Neural crest cell (in vitro differentiated cells): ENCODE measurements at regions not wholly inside any gene's neighbourhood (a gene's known extent, or its start where the extent isn't known, plus 50 kb on each side); places are given as distances from the start of the nearest gene placed in this dataset.

Experiments used
- DNase-seq: peaks from one replicate; pipeline ENCODE4 v3.0.0; 2021; ENCODE audit warnings: low read depth, mixed read lengths, low spot score
- H3K27ac Mint-ChIP-seq: one replicate; pipeline ENCODE4 v1.8.0; 2021; ENCODE audit warnings: mild to moderate bottlenecking, mixed read lengths; ENCODE audit not compliant: unreplicated experiment
- H3K27me3 Mint-ChIP-seq: 2 replicates; pipeline ENCODE4 v1.8.0; 2021; ENCODE audit warnings: low read depth, mild to moderate bottlenecking, mixed read lengths
- H3K36me3 Mint-ChIP-seq: 2 replicates; pipeline ENCODE4 v1.8.0; 2021; ENCODE audit warnings: low read depth, mild to moderate bottlenecking, mixed read lengths
- H3K4me1 Mint-ChIP-seq: 2 replicates; pipeline ENCODE4 v1.8.0; 2021; ENCODE audit warnings: mixed read lengths
- H3K4me3 Mint-ChIP-seq: one replicate; pipeline ENCODE4 v1.8.0; 2021; ENCODE audit warnings: mild to moderate bottlenecking, mixed read lengths
- H3K9me3 Mint-ChIP-seq: 2 replicates; pipeline ENCODE4 v1.8.0; 2021; ENCODE audit warnings: mixed read lengths
- CTCF ChIP-seq: fragments of 200-600 bp; sonication (generic); conservative IDR thresholded peaks from 2 replicates; pipeline ENCODE4 v1.5.0; 2021; ENCODE audit warnings: antibody characterized with exemption, mild to moderate bottlenecking

- Mint-ChIP-seq H3K36me3 (no peaks in the 10 kb centered on the region), H3K9me3 (peaks cover 5% of the 10 kb centered on the region), H3K4me3 (no peak overlapping the region), H3K4me1 (peaks cover 19% of the 10 kb centered on the region), H3K27me3 (no peaks in the 10 kb centered on the region), H3K27ac (peak overlapping the region; percentile 82)
- TF ChIP-seq CTCF = no peak
- DNase-seq = no peak
These were observed 91.2 kb upstream of the PITRM1 start for GRCh38 chr10:3263747-3264146.

GRCh38 chr10:3263082-3263481 lies 90.5 kb upstream of the PITRM1 start:
- Mint-ChIP-seq H3K4me3 (no peak overlapping the region), H3K27me3 (no peaks in the 10 kb centered on the region), H3K27ac (no peak overlapping the region), H3K36me3 (no peaks in the 10 kb centered on the region), H3K4me1 (peaks cover 19% of the 10 kb centered on the region), H3K9me3 (peaks cover 5% of the 10 kb centered on the region)
- no peak for DNase-seq
- no peak for TF ChIP-seq CTCF

DNA sequence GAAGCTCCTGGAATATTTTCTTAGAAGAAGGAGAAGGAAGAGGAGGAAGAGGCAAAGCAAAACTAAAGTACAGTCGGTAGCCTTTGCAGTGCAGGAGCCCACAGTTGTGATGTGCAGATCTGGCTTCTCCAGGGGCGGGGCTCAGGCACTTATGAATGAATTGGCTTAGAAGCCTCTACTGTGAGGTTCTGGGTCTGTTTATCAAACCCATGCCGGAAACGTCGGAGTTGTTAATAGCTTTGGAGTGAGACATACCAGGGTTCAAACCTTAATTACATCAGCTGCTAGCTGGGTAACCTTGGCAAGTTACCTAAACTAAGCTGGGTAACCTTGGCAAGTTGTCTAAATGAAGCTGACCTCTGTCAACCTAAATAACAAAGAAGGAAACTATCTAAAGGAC lies 89.3 kb upstream of the PITRM1 start:
- peaks cover 23% of the 10 kb centered on the region for H3K4me1 Mint-ChIP-seq
- H3K27ac Mint-ChIP-seq = no peak overlapping the region
- no peaks in the 10 kb centered on the region for H3K27me3 Mint-ChIP-seq

DNA sequence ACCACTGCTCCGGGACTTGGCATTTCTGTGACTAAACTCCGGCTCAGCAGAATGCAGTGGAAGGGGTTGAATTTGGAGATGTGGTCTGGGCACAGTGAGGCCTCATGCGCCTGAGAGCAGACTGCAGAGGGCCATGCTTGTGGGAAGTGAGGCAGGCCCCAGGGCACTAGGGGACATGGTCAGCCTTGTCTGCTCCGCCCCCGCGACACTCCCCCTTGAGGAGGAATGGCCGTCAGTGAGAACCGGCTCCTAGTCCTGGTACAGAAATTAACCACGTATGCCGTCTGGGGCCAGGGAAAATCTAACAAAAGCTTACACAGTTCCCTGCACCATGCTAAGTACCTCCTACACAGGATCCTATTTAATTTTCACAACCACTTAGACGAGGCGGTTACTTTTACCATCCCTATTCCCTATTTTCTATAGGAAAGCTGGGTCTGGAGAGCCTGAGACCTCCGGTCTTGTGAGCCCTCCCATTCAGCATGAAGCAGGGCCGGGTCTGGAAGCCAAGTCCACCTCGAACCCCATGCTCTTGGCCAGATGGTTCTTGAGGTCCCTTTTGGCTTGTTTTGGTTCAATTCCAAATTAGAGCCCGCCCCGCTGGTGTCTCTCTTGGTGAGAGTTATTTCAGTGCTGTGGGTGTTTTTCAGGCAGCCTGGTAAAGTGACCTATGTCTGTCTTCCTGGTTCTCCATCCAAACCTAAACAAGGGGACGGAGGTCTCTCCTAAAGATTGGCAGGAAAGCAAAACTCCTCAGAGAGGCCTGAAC lies 87.7 kb upstream of the PITRM1 start:
- H3K4me3 Mint-ChIP-seq = no peak overlapping the region
- TF ChIP-seq CTCF = no peak
- H3K4me1 Mint-ChIP-seq = peaks cover 18% of the 10 kb centered on the region
- DNase-seq = no peak
- H3K27me3 Mint-ChIP-seq = no peaks in the 10 kb centered on the region
- H3K9me3 Mint-ChIP-seq = peaks cover 5% of the 10 kb centered on the region
- H3K27ac Mint-ChIP-seq = no peak overlapping the region
- H3K36me3 Mint-ChIP-seq = no peaks in the 10 kb centered on the region

More for the DNA sequence above, 89.3 kb upstream of the PITRM1 start:
- no peak for TF ChIP-seq CTCF
- no peaks in the 10 kb centered on the region for H3K36me3 Mint-ChIP-seq
- H3K4me3 Mint-ChIP-seq = no peak overlapping the region
- H3K9me3 Mint-ChIP-seq = peaks cover 5% of the 10 kb centered on the region
- DNase-seq = no peak

DNA sequence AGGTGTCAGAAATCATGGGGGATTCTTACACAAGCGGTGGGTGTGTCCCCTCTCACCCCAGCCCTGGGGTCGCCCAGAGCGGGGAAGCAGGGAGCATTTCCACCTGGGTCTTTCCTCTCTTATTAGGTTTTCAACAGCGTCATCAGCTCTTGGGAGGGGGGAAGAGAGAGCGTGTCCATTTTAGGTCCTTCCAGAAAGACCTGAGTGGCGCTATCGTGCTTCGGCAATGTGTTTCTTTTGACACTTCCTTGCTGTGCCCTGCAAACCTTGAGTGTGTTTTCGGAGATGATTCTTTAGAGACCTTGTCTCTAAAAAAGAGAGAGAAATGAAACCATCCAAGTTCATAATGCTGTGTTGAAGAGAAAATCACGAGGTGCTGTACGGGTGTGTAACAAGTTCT lies 86.9 kb upstream of the PITRM1 start:
- Mint-ChIP-seq H3K27me3 (no peaks in the 10 kb centered on the region), H3K36me3 (no peaks in the 10 kb centered on the region), H3K9me3 (peaks cover 5% of the 10 kb centered on the region), H3K4me3 (no peak overlapping the region), H3K27ac (no peak overlapping the region), H3K4me1 (peaks cover 11% of the 10 kb centered on the region)
- no peak for TF ChIP-seq CTCF
- no peak for DNase-seq
